Immature natural killer cell (primary cell): ENCODE measurements at regions not wholly inside any gene's neighbourhood (a gene's known extent, or its start where the extent isn't known, plus 50 kb on each side); places are given as distances from the start of the nearest gene placed in this dataset.
A peak's percentile ranks its signal among the peaks of the same experiment; 100 is the strongest.

Source experiments
- DNase-seq, 3 donors: peaks; one replicate each; pipeline ENCODE4 v3.0.0; 2022; ENCODE audit warnings: mixed read lengths in 1 of 3
- H3K27ac Mint-ChIP-seq, 6 donors: one replicate each; pipeline ENCODE4 v1.8.0; 2020; ENCODE audit warnings: mixed read lengths in 6 of 6, mild to moderate bottlenecking in 5 of 6, inconsistent platforms in 4 of 6, moderate library complexity in 3 of 6
- H3K27me3 Mint-ChIP-seq, 3 donors: one replicate each; pipeline ENCODE4 v1.8.0; 2020 to 2021; ENCODE audit warnings: low read depth in 3 of 3, mild to moderate bottlenecking in 3 of 3, mixed read lengths in 3 of 3, moderate library complexity in 3 of 3, inconsistent platforms in 1 of 3
- H3K36me3 Mint-ChIP-seq, 3 donors: one replicate each; pipeline ENCODE4 v1.8.0; 2020; ENCODE audit warnings: mixed read lengths in 3 of 3, inconsistent platforms in 2 of 3, mild to moderate bottlenecking in 2 of 3
- H3K4me1 Mint-ChIP-seq, 2 donors: one replicate each; pipeline ENCODE4 v1.8.0; 2020; ENCODE audit warnings: inconsistent platforms in 2 of 2, mild to moderate bottlenecking in 2 of 2, mixed read lengths in 2 of 2, moderate library complexity in 1 of 2
- H3K4me3 Mint-ChIP-seq, 5 donors: one replicate each; pipeline ENCODE4 v1.8.0; 2020; ENCODE audit warnings: mild to moderate bottlenecking in 5 of 5, mixed read lengths in 5 of 5, inconsistent platforms in 3 of 5, moderate library complexity in 3 of 5
- H3K9me3 Mint-ChIP-seq, 6 donors: one replicate each; pipeline ENCODE4 v1.8.0; 2020; ENCODE audit warnings: mild to moderate bottlenecking in 6 of 6, mixed read lengths in 6 of 6, inconsistent platforms in 4 of 6, moderate library complexity in 3 of 6

GRCh38 chr6:131519670-131520436 lies 53.2 kb upstream of the ARG1 start:
- peak; percentile 37 to 56 (median 38) for DNase-seq
- Mint-ChIP-seq H3K4me3 (peak overlapping the region in 1 of 5 donors; percentile 2), H3K36me3 (no peaks in the 10 kb centered on the region)

More at GRCh38 chr6:131519670-131520436, 53.2 kb upstream of the ARG1 start:
- peaks cover 3 to 10% (median 5%) of the 10 kb centered on the region in 3 donors for H3K27me3 Mint-ChIP-seq
- H3K4me1 Mint-ChIP-seq, result peaks cover 26 to 30% of the 10 kb centered on the region in 2 donors
- peak overlapping the region in 2 of 6 donors; percentile 7 to 21 for H3K27ac Mint-ChIP-seq
- H3K9me3 Mint-ChIP-seq, result no peaks in the 10 kb centered on the region
